Trophoblast cell (in vitro differentiated cells and primary cell): ENCODE measurements at regions not wholly inside any gene's neighbourhood (a gene's known extent, or its start where the extent isn't known, plus 50 kb on each side); places are given as distances from the start of the nearest gene placed in this dataset.

Source experiments
- DNase-seq, 2 donors: peaks; one replicate each; pipeline ENCODE4 v3.0.0-alpha.2; 2016
- H2AFZ ChIP-seq: 2 replicates; pipeline ENCODE4 v1.6.1; 2013; ENCODE audit warnings: low read length, moderate library complexity, mild to moderate bottlenecking; ENCODE audit not compliant: insufficient read depth, poor library complexity
- H2AK5ac ChIP-seq: 2 replicates; pipeline ENCODE4 v1.6.1; 2013; ENCODE audit warnings: mild to moderate bottlenecking, low read length
- H2BK120ac ChIP-seq: 2 replicates; pipeline ENCODE4 v1.6.1; 2013; ENCODE audit warnings: low read length, mild to moderate bottlenecking, moderate library complexity; ENCODE audit not compliant: insufficient read depth, poor library complexity
- H2BK12ac ChIP-seq: 2 replicates; pipeline ENCODE4 v1.6.1; 2013; ENCODE audit warnings: mild to moderate bottlenecking, low read length, moderate library complexity
- H2BK5ac ChIP-seq: 2 replicates; pipeline ENCODE4 v1.6.1; 2013; ENCODE audit warnings: low read length, low read depth, moderate library complexity, mild to moderate bottlenecking; ENCODE audit not compliant: poor library complexity
- H3K14ac ChIP-seq: 2 replicates; pipeline ENCODE4 v1.6.1; 2013; ENCODE audit warnings: mild to moderate bottlenecking, low read length
- H3K18ac ChIP-seq: 2 replicates; pipeline ENCODE4 v1.6.1; 2013; ENCODE audit warnings: mild to moderate bottlenecking, low read length
- H3K23ac ChIP-seq: 2 replicates; pipeline ENCODE4 v1.6.1; 2013; ENCODE audit warnings: low read length
- H3K27ac ChIP-seq: 2 replicates; pipeline ENCODE4 v1.5.1; 2013; ENCODE audit warnings: low read depth, mild to moderate bottlenecking, inconsistent platforms, low read length, moderate library complexity
- H3K27me3 ChIP-seq: 2 replicates; pipeline ENCODE4 v1.6.1; 2013; ENCODE audit warnings: inconsistent platforms, mild to moderate bottlenecking, low read length, moderate library complexity; ENCODE audit not compliant: insufficient read depth
- H3K36me3 ChIP-seq, 2 experiments: 1 replicate in 1 of 2; 2 replicates in 1 of 2; pipeline ENCODE4 v1.6.1; 2013; ENCODE audit warnings: low read length in 2 of 2, mild to moderate bottlenecking in 2 of 2, moderate library complexity in 1 of 2; ENCODE audit not compliant: insufficient read depth in 2 of 2, control insufficient read depth in 1 of 2
- H3K4ac ChIP-seq: 2 replicates; pipeline ENCODE4 v1.6.1; 2013; ENCODE audit warnings: low read depth, mild to moderate bottlenecking, low read length, moderate library complexity
- H3K4me1 ChIP-seq, 2 experiments: 1 replicate in 1 of 2; 2 replicates in 1 of 2; pipeline ENCODE4 v1.6.1; 2013; ENCODE audit warnings: low read length in 2 of 2, mild to moderate bottlenecking in 2 of 2, moderate library complexity in 1 of 2; ENCODE audit not compliant: insufficient read depth in 2 of 2, control insufficient read depth in 1 of 2
- H3K4me2 ChIP-seq: 2 replicates; pipeline ENCODE4 v1.6.1; 2013; ENCODE audit warnings: inconsistent platforms, mild to moderate bottlenecking, low read length, moderate library complexity
- H3K4me3 ChIP-seq: 2 replicates; pipeline ENCODE4 v1.5.1; 2013; ENCODE audit warnings: mild to moderate bottlenecking, low read depth, low read length, inconsistent platforms
- H3K79me1 ChIP-seq: one replicate; pipeline ENCODE4 v1.6.1; 2013; ENCODE audit warnings: low read length
- H3K79me2 ChIP-seq: 2 replicates; pipeline ENCODE4 v1.6.1; 2013; ENCODE audit warnings: low read length, mild to moderate bottlenecking; ENCODE audit not compliant: control insufficient read depth, insufficient read depth, poor library complexity
- H3K9ac ChIP-seq: 2 replicates; pipeline ENCODE4 v1.6.1; 2013; ENCODE audit warnings: mild to moderate bottlenecking, low read length
- H3K9me3 ChIP-seq: 2 replicates; pipeline ENCODE4 v1.6.1; 2013; ENCODE audit warnings: low read depth, mild to moderate bottlenecking, control low read depth, inconsistent platforms, low read length; ENCODE audit not compliant: insufficient read depth
- H4K12ac ChIP-seq: 2 replicates; pipeline ENCODE4 v1.6.1; 2013; ENCODE audit warnings: low read depth, mild to moderate bottlenecking, low read length, moderate library complexity
- H4K8ac ChIP-seq: 2 replicates; pipeline ENCODE4 v1.6.1; 2013; ENCODE audit warnings: low read depth, mild to moderate bottlenecking, low read length, moderate library complexity
- H4K91ac ChIP-seq: one replicate; pipeline ENCODE4 v1.6.1; 2013; ENCODE audit warnings: low read depth, mild to moderate bottlenecking, low read length, moderate library complexity
- WGBS: extraction: QIAGEN DNeasy Blood & Tissue Kit; methylation state at CpG from one replicate; pipeline ENCODE4 v1.1.7; 2013; ENCODE audit warnings: missing lambda C conversion rate; ENCODE audit not compliant: insufficient read length, insufficient coverage; ENCODE audit errors: extremely low coverage; 5-methylcytosine and 5-hydroxymethylcytosine counted together

DNA sequence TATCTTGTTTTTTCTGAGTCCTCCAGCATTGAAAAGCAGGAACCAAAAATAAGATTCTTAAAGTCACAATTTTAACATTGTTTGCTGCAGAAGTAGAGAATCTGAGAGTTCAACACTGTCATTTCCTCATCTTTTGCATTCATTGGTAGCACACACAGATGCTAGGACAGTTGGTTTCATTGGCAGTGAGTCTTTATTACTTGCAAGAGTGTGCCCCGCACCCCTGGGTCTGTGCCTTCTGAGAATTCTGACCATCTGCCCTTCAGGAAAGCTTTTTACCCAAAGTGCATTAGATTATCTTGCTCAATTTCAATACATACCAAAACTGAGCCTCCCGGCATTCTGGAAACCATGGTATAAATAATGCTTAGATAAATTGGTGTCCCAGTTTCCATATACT is 247.7 kb upstream of the SLITRK1 start:
- Histone ChIP-seq H3K4ac (no peak overlapping the region), H4K8ac (no peak overlapping the region), H2BK12ac (no peak overlapping the region), H3K9ac (no peak overlapping the region), H3K9me3 (peaks cover 2% of the 10 kb centered on the region), H3K79me2 (no peaks in the 10 kb centered on the region), H3K79me1 (no peaks in the 10 kb centered on the region), H3K23ac (no peak overlapping the region), H3K18ac (no peak overlapping the region), H2AFZ (no peak overlapping the region), H4K12ac (no peak overlapping the region), H3K36me3 (no peaks in the 10 kb centered on the region), H3K4me3 (no peak overlapping the region), H3K4me2 (no peak overlapping the region), H2AK5ac (no peak overlapping the region), H3K4me1 (no peaks in the 10 kb centered on the region), H2BK120ac (no peak overlapping the region), H3K27ac (no peak overlapping the region), H3K14ac (no peak overlapping the region), H2BK5ac (no peak overlapping the region), H4K91ac (no peak overlapping the region), H3K27me3 (no peaks in the 10 kb centered on the region)
- no peak for DNase-seq
- no CpG with 5 or more reads among the region's 2 CpGs for WGBS

DNA sequence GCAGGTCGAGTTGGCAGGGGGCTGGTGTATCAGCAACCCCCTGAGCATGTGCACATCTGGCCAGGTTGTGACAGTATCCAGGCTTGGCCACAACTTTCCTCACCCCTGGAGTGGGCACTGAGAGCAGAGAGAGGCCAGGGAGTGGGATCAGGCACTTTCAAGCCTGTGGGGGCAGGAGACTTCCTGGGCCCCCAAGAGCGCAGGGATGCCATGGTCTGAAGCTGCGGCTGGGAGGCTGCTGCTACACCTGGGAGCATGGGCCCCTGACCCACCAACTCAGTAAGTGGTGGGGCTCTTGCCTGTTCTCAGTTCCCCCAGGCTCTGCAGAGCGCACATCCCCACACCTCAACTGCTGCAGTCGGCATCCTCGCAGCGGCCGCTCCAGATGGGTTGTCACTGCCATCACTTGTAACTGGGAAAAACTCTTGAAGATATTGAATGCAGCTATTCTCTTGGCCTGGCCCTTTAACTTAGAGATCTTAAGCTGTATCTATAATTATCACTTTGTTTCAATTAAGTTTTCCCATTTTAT is 245.4 kb upstream of the SLITRK1 start:
- Histone ChIP-seq H4K8ac (no peak overlapping the region), H2BK5ac (no peak overlapping the region), H2BK12ac (no peak overlapping the region), H4K12ac (no peak overlapping the region), H3K27me3 (no peaks in the 10 kb centered on the region), H3K9me3 (peaks cover 2% of the 10 kb centered on the region), H3K27ac (no peak overlapping the region), H4K91ac (no peak overlapping the region), H3K79me1 (no peaks in the 10 kb centered on the region), H3K4me2 (no peak overlapping the region), H3K9ac (no peak overlapping the region), H3K79me2 (no peaks in the 10 kb centered on the region), H2AFZ (no peak overlapping the region), H2BK120ac (no peak overlapping the region), H3K4me1 (no peaks in the 10 kb centered on the region), H3K14ac (no peak overlapping the region), H3K36me3 (no peaks in the 10 kb centered on the region), H3K23ac (no peak overlapping the region), H2AK5ac (no peak overlapping the region), H3K4ac (no peak overlapping the region), H3K4me3 (no peak overlapping the region), H3K18ac (no peak overlapping the region)
- no CpG with 5 or more reads among the region's 8 CpGs for WGBS
- no peak for DNase-seq

DNA sequence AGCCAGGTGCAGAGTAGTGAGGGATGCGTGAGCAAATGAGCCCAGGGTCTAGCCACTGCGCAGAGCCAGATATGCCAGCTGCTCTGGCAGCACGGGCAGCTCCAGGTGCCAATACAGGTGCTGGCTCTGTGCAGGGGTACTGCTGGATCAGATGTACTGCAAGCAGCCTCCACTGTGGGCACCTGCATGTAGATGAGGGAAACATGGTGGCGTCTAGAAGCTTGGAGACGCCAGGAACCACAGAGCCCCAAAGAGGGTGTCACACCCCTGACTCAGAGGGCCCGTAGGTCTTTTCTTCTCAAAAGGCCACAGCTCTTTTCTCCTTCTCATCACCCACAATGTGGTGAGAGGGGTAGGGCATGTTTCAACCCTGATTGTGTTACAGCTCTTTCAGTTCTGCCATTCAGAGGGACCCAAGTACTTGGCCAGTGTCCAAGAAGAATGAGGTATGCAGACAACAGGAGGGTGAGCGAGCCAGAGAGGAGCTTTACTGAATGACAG is 244.4 kb upstream of the SLITRK1 start:
- Histone ChIP-seq H3K4ac (no peak overlapping the region), H2AFZ (no peak overlapping the region), H2BK120ac (no peak overlapping the region), H2BK5ac (no peak overlapping the region), H3K27me3 (no peaks in the 10 kb centered on the region), H3K23ac (no peak overlapping the region), H3K79me1 (no peaks in the 10 kb centered on the region), H3K27ac (no peak overlapping the region), H3K9me3 (peaks cover 2% of the 10 kb centered on the region), H3K4me1 (no peaks in the 10 kb centered on the region), H4K8ac (no peak overlapping the region), H2AK5ac (no peak overlapping the region), H3K14ac (no peak overlapping the region), H3K36me3 (no peaks in the 10 kb centered on the region), H4K91ac (no peak overlapping the region), H3K18ac (no peak overlapping the region), H3K4me2 (no peak overlapping the region), H3K9ac (no peak overlapping the region), H3K79me2 (no peaks in the 10 kb centered on the region), H2BK12ac (no peak overlapping the region), H3K4me3 (no peak overlapping the region), H4K12ac (no peak overlapping the region)
- no peak for DNase-seq
- WGBS = no CpG with 5 or more reads among the region's 7 CpGs

DNA sequence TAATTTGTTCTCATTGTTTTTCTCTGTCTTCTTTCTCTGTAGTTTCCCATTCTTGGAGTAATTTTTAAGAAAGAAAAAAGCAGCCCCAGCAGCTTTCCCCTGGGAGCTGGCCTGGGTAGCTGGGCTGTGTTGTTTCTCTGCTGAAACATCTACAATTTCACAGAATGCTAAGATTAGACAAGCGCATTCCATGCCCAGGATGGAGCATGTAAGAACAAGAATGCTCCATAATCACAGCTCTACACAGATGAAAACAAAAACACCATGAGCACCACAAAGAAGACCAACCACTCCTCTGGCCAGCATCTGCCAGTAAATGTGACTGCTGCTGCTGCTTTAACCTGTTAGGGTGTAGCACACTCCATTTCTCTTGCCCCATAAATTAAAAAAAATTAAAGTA is 239.2 kb upstream of the SLITRK1 start:
- Histone ChIP-seq H3K9ac (no peak overlapping the region), H3K9me3 (peaks cover under 1% of the 10 kb centered on the region), H2BK120ac (no peak overlapping the region), H3K27ac (no peak overlapping the region), H4K91ac (no peak overlapping the region), H3K27me3 (no peaks in the 10 kb centered on the region), H4K12ac (no peak overlapping the region), H3K4me2 (no peak overlapping the region), H2BK12ac (no peak overlapping the region), H3K23ac (no peak overlapping the region), H2AFZ (no peak overlapping the region), H3K4me3 (no peak overlapping the region), H3K4ac (no peak overlapping the region), H3K79me1 (no peaks in the 10 kb centered on the region), H2AK5ac (no peak overlapping the region), H3K79me2 (no peaks in the 10 kb centered on the region), H3K4me1 (no peaks in the 10 kb centered on the region), H3K18ac (no peak overlapping the region), H3K14ac (no peak overlapping the region), H4K8ac (no peak overlapping the region), H2BK5ac (no peak overlapping the region), H3K36me3 (no peaks in the 10 kb centered on the region)
- no CpG with 5 or more reads among the region's 1 CpG for WGBS
- no peak for DNase-seq
